ENCODE measurements at regions not wholly inside any gene's neighbourhood (a gene's known extent, or its start where the extent isn't known, plus 50 kb on each side); places are given as distances from the start of the nearest gene placed in this dataset.
A peak's percentile ranks its signal among the peaks of the same experiment; 100 is the strongest.

DNA sequence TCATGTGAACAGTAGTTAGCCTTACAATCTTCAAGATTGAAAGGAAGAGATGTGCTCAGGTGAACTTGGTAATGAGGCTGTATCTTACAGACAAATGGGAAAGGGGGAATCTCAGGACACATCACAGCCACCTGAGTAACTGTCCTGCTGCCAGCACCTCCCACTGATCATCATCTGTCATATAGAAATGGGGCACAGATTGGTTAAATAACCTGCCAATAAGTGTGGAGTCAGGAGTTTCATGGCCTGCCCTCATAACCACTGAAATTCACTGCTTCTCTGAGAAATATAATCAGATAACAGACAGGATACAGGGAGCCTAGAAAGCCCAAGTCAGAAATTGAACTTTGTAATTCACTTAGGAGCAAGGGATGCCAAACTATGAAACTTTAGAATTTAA lies 64.9 kb upstream of the TAS2R16 start:
- Histone ChIP-seq H3K4me2 (no peak overlapping the region), H3K27ac (no peak overlapping the region), H3K27me3 (no peaks in the 10 kb centered on the region), H3K9me3 (replicated peaks in 1 of 11) (no peaks in the 10 kb centered on the region), H3K4me3 (no peak overlapping the region), H3K9ac (no peak overlapping the region), H4K20me1 (no peaks in the 10 kb centered on the region), H3K36me3 (no peaks in the 10 kb centered on the region), H3K4me1 (no peaks in the 10 kb centered on the region)
- TF ChIP-seq Cebpa-rat (IDR thresholded peaks at IDR 0.05), result no peak

DNA sequence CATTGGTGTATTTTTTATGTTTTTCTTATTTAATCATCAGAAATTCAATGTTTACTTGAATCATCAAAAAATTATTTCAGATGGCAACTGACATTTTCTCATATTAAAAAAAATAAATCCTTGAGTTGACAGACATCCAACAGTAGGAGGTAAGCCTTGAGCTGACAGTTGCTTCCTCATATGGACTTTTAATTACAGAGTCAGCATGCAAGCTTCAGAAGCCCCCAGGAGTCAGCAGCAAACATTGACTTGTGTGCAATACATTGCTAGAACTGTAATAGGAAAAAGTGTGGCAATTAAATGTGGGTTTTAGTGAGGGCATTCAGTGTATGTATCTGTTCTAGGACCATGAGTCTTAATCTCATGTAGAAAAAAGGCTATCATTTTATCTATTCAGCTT lies 62.4 kb upstream of the TAS2R16 start:
- Histone ChIP-seq H3K9ac (no peak overlapping the region), H3K27me3 (no peaks in the 10 kb centered on the region), H3K27ac (no peak overlapping the region), H3K4me1 (no peaks in the 10 kb centered on the region), H3K4me2 (no peak overlapping the region), H4K20me1 (no peaks in the 10 kb centered on the region), H3K4me3 (no peak overlapping the region), H3K9me3 (replicated peaks in 1 of 11) (peaks cover 0 to 5% (median 0%) of the 10 kb centered on the region in 11 experiments; a peak in 1 of 22 replicates), H3K36me3 (no peaks in the 10 kb centered on the region)
- no peak for TF ChIP-seq Cebpa-rat (IDR thresholded peaks at IDR 0.05)

DNA sequence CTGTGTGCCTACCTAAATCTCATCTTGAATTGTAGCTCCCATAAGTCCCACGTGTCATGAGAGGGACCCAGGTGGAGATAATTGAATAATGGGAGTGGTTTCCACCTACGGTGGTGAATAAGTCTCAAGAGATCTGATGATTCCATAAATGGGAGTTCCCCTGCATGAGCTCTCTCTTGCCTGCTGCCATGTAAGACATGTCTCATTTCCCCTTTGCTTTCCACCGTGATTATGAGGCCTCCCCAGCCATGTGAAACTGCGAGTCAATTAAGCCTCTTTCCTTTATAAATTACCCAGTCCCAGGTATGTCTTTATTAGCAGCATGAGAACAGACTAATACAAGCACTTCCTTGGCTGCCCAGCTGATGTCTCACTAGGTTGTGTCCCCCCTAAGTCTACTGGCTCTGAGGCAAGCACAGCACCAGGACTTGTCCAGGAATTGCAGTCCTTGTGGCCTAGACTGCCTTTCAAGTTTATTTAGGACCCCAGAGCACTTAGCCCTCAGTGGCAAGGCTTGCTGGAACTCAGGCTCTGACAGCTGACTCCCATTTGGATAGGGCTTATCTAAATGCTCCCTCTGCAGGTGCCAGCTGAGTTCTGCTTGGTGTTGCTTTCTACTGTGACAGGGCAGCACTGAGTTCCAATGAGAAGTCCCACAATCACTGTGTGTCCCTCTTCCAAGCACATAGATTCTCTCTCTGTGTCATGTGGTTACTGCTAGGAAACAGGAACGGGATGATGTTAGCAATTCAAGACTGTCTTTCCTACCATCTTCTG lies 59.0 kb upstream of the TAS2R16 start:
- Histone ChIP-seq H3K4me3 (no peak overlapping the region), H3K4me1 (no peaks in the 10 kb centered on the region), H3K27ac (no peak overlapping the region), H3K27me3 (no peaks in the 10 kb centered on the region), H3K9me3 (replicated peaks in 1 of 11) (peaks cover 5 to 24% (median 16%) of the 10 kb centered on the region in 11 experiments), H4K20me1 (no peaks in the 10 kb centered on the region), H3K36me3 (no peaks in the 10 kb centered on the region), H3K9ac (no peak overlapping the region), H3K4me2 (peak overlapping the region in 1 of 11 experiments; percentile 18; a peak in 1 of 22 replicates)
- TF ChIP-seq Cebpa-rat (IDR thresholded peaks at IDR 0.05), result no peak

DNA sequence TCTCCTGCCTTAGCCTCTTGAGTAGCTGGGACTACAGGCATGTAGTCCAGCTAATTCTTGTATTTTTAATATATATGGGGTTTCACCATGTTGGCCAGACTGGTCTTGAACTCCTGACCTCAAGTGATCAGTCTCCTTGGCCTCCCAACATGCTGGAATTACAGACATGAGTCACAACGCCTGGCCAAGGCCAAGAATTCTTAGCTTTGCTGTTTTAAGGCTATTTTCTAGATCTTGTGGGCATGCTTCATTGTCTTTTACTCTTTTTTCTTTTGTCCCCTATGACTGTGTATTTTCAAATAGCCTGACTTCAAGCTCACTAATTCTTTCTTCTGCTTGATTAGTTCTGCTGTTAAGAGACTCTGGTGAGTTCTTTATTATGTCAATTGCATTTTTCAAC lies 56.4 kb upstream of the TAS2R16 start:
- Histone ChIP-seq H3K4me3 (no peak overlapping the region), H3K4me2 (no peak overlapping the region), H4K20me1 (no peaks in the 10 kb centered on the region), H3K36me3 (no peaks in the 10 kb centered on the region), H3K9me3 (replicated peaks in 1 of 11) (peaks cover 27 to 50% (median 39%) of the 10 kb centered on the region in 11 experiments), H3K27me3 (no peaks in the 10 kb centered on the region), H3K27ac (no peak overlapping the region), H3K4me1 (no peaks in the 10 kb centered on the region), H3K9ac (no peak overlapping the region)
- no peak for TF ChIP-seq Cebpa-rat (IDR thresholded peaks at IDR 0.05)

DNA sequence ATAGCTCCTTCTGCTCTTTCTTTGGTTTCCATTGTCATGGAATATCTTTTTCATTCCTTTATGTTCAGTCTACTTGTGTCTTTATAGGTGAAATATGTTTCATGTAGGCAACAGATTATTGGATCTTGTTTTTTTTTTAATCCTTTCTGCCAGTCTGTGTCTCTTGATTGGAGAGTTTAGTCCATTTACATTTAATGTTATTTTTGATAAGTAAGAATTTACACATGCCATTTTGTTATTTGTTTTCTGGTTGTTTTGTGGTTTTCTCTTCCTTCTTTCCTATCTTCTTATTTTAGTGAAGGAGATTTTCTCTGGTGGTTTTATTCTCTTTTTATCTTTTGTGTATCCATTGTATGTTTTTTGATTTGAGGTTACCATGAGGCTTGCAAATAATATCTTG lies 52.5 kb upstream of the TAS2R16 start:
- Histone ChIP-seq H4K20me1 (no peaks in the 10 kb centered on the region), H3K27me3 (no peaks in the 10 kb centered on the region), H3K27ac (no peak overlapping the region), H3K9ac (no peak overlapping the region), H3K4me1 (no peaks in the 10 kb centered on the region), H3K9me3 (replicated peaks in 1 of 11) (peaks cover 27 to 50% (median 39%) of the 10 kb centered on the region in 11 experiments), H3K36me3 (no peaks in the 10 kb centered on the region), H3K4me3 (no peak overlapping the region), H3K4me2 (no peak overlapping the region)
- TF ChIP-seq Cebpa-rat (IDR thresholded peaks at IDR 0.05), result no peak
